Urothelium cell line (cell line): ENCODE measurements at regions not wholly inside any gene's neighbourhood (a gene's known extent, or its start where the extent isn't known, plus 50 kb on each side); places are given as distances from the start of the nearest gene placed in this dataset.
A peak's percentile ranks its signal among the peaks of the same experiment; 100 is the strongest.
"Not testable (repeated sequence)": the region's sequence is repeated elsewhere in the genome, so short reads cannot be mapped to it uniquely, and the experiment has no call there.

Experiments used
- DNase-seq: peaks from one replicate; pipeline ENCODE4 v3.0.0; 2011; ENCODE audit warnings: low spot score, mixed read lengths
- FAIRE-seq: peaks from 2 replicates; lab custom pipeline; 2011; peaks lifted over from hg19 to GRCh38; lab: Jason Lieb, UNC

- DNase-seq (no peak), FAIRE-seq (no peak)
These were observed 490.3 kb downstream of the PIK3C3 start for GRCh38 chr18:42445359-42445758.

GRCh38 chr18:42446195-42446594, 491.2 kb downstream of the PIK3C3 start:
- DNase-seq (peak; percentile 21), FAIRE-seq (no peak)

GRCh38 chr18:42447688-42448087, 492.7 kb downstream of the PIK3C3 start:
- no peak for FAIRE-seq
- DNase-seq = no peak

- no peak for FAIRE-seq
These were observed 503.2 kb downstream of the PIK3C3 start for GRCh38 chr18:42458226-42458625.

GRCh38 chr18:42459873-42460272, 504.8 kb downstream of the PIK3C3 start:
- FAIRE-seq (no peak), DNase-seq (no peak)

More at GRCh38 chr18:42458226-42458625, 503.2 kb downstream of the PIK3C3 start:
- no peak for DNase-seq

- DNase-seq = no peak
These were observed 516.9 kb downstream of the PIK3C3 start for GRCh38 chr18:42471885-42472284.

GRCh38 chr18:42473611-42474010, 518.6 kb downstream of the PIK3C3 start:
- DNase-seq (no peak), FAIRE-seq (no peak)

More at GRCh38 chr18:42471885-42472284, 516.9 kb downstream of the PIK3C3 start:
- FAIRE-seq = no peak

GRCh38 chr18:42474577-42474976, 519.5 kb downstream of the PIK3C3 start:
- DNase-seq (no peak), FAIRE-seq (no peak)

- DNase-seq (no peak), FAIRE-seq (no peak)
These were observed 520.1 kb downstream of the PIK3C3 start for GRCh38 chr18:42475157-42475556.

- no peak for FAIRE-seq
- no peak for DNase-seq
These were observed 522.2 kb downstream of the PIK3C3 start for GRCh38 chr18:42477267-42477666.

GRCh38 chr18:42480441-42480840, 525.4 kb downstream of the PIK3C3 start:
- FAIRE-seq = no peak

GRCh38 chr18:42484648-42485047, 529.6 kb downstream of the PIK3C3 start:
- DNase-seq (no peak), FAIRE-seq (no peak)

More at GRCh38 chr18:42480441-42480840, 525.4 kb downstream of the PIK3C3 start:
- DNase-seq = no peak

- FAIRE-seq (no peak), DNase-seq (no peak)
These were observed 531.2 kb downstream of the PIK3C3 start for GRCh38 chr18:42486271-42486670.

GRCh38 chr18:42508683-42509296, 553.8 kb downstream of the PIK3C3 start:
- DNase-seq (no peak), FAIRE-seq (no peak)

GRCh38 chr18:42509750-42510415, 554.8 kb downstream of the PIK3C3 start:
- FAIRE-seq = no peak
- no peak for DNase-seq

- FAIRE-seq (no peak), DNase-seq (no peak)
These were observed 555.5 kb downstream of the PIK3C3 start for GRCh38 chr18:42510540-42510939.

GRCh38 chr18:42513441-42513840, 558.4 kb downstream of the PIK3C3 start:
- DNase-seq = no peak

GRCh38 chr18:42514512-42514911, 559.5 kb downstream of the PIK3C3 start:
- DNase-seq = peak; percentile 3

More at GRCh38 chr18:42513441-42513840, 558.4 kb downstream of the PIK3C3 start:
- FAIRE-seq = no peak

GRCh38 chr18:42517896-42518295, 562.9 kb downstream of the PIK3C3 start:
- no peak for DNase-seq
- no peak for FAIRE-seq

More at GRCh38 chr18:42514512-42514911, 559.5 kb downstream of the PIK3C3 start:
- no peak for FAIRE-seq

GRCh38 chr18:42518331-42518730, 563.3 kb downstream of the PIK3C3 start:
- not testable (repeated sequence) for FAIRE-seq, DNase-seq

- FAIRE-seq (no peak), DNase-seq (no peak)
These were observed 565.1 kb downstream of the PIK3C3 start for GRCh38 chr18:42520138-42520537.

GRCh38 chr18:42525905-42526304, 570.9 kb downstream of the PIK3C3 start:
- DNase-seq = no peak
- no peak for FAIRE-seq
